Lower leg skin (tissue), 3 donors: ENCODE measurements at regions not wholly inside any gene's neighbourhood (a gene's known extent, or its start where the extent isn't known, plus 50 kb on each side); places are given as distances from the start of the nearest gene placed in this dataset.

Experiments
- CTCF ChIP-seq, 3 donors: fragments of 450-650 bp; IDR thresholded peaks; one replicate each; pipeline ENCODE4 v1.5.1; 2016; ENCODE audit warnings: antibody characterized with exemption in 3 of 3, mild to moderate bottlenecking in 3 of 3, moderate library complexity in 2 of 3
- POLR2A ChIP-seq, 2 donors: fragments of 450-650 bp; IDR thresholded peaks; one replicate each; pipeline ENCODE4 v1.6.1; 2016 to 2017; ENCODE audit warnings: antibody characterized with exemption in 2 of 2, mild to moderate bottlenecking in 1 of 2, moderate library complexity in 1 of 2

GRCh38 chr3:159922861-159923312 lies 65.7 kb upstream of the IL12A start:
- TF ChIP-seq CTCF (IDR thresholded peaks at IDR 0.05) (no peak), POLR2A (IDR thresholded peaks at IDR 0.05) (no peak)
